Stimulated activated memory B cell treated with anti-CD40 and anti-IgM and Interleukin-4, amounts not matched to agents 10 μg/mL and 1 μg/mL and 100 μg/mL, for 72 hours (primary cell): ENCODE measurements at regions not wholly inside any gene's neighbourhood (a gene's known extent, or its start where the extent isn't known, plus 50 kb on each side); places are given as distances from the start of the nearest gene placed in this dataset.
"Not testable (repeated sequence)": the region's sequence is repeated elsewhere in the genome, so short reads cannot be mapped to it uniquely, and the experiment has no call there.

Experiments
- ATAC-seq: fragments of 150-1000 bp; cut with Tn5 transposase; 2 replicates; pipeline ENCODE4 v1.10.0; 2021
- H3K27ac Mint-ChIP-seq: one replicate; pipeline ENCODE4 v1.8.0; 2022; ENCODE audit warnings: mild to moderate bottlenecking, mixed read lengths
- H3K27me3 Mint-ChIP-seq: one replicate; pipeline ENCODE4 v1.8.0; 2022; ENCODE audit warnings: mixed read lengths
- H3K36me3 Mint-ChIP-seq: one replicate; pipeline ENCODE4 v1.8.0; 2022; ENCODE audit warnings: mixed read lengths
- H3K4me1 Mint-ChIP-seq: one replicate; pipeline ENCODE4 v1.8.0; 2022; ENCODE audit warnings: mixed read lengths
- H3K4me3 Mint-ChIP-seq: one replicate; pipeline ENCODE4 v1.8.0; 2022; ENCODE audit warnings: mild to moderate bottlenecking, moderate library complexity, mixed read lengths
- H3K9me3 Mint-ChIP-seq: one replicate; pipeline ENCODE4 v1.8.0; 2022; ENCODE audit warnings: mixed read lengths

DNA sequence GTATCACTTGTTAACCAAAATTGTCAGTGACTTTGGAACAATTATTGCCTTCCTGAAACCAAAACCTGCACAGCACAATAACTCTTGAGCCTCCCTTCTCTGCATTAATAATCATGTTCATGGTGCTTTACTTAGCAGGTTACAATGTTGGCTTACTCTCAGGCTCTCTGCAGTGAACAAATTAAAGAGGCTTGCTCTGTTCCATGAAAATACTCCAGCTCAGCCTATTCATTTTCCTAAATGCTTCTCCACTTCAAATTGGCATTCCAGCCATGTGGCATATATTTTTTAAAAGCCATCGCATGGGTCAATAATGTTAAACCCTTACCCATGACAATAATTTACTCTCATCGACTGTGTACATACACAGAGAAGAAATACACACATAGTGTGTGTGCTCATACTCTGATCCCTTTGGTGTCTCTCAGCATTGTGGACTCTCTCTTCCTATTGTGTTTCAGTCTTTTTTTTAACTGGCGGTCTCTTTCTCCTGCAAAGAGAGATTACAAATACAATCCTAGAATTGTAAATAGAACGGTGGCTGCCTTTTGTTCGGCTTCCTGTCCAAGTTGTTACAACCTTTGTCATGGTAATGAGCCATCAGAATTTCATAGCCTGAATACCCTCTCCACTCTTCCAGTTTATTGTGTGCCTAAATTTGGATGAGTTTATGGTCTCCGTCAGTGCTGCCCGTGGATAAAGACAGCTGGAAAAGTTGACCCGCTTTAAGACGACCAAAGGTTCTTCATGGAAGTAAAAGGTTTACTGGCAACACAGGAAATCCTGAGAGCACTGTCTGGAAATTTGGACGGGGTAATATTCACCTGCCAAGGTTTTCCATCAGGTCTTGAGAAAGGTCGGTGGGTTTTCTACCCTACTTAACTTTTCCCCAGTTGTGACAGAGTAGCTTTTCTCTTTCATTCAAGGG lies 263.6 kb downstream of the CD83 start:
- Mint-ChIP-seq H3K36me3 (peaks cover 10% of the 10 kb centered on the region), H3K27me3 (no peaks in the 10 kb centered on the region), H3K4me1 (peaks cover 34% of the 10 kb centered on the region), H3K4me3 (no peak overlapping the region), H3K27ac (no peak overlapping the region), H3K9me3 (peaks cover 5% of the 10 kb centered on the region)
- no peak for ATAC-seq

DNA sequence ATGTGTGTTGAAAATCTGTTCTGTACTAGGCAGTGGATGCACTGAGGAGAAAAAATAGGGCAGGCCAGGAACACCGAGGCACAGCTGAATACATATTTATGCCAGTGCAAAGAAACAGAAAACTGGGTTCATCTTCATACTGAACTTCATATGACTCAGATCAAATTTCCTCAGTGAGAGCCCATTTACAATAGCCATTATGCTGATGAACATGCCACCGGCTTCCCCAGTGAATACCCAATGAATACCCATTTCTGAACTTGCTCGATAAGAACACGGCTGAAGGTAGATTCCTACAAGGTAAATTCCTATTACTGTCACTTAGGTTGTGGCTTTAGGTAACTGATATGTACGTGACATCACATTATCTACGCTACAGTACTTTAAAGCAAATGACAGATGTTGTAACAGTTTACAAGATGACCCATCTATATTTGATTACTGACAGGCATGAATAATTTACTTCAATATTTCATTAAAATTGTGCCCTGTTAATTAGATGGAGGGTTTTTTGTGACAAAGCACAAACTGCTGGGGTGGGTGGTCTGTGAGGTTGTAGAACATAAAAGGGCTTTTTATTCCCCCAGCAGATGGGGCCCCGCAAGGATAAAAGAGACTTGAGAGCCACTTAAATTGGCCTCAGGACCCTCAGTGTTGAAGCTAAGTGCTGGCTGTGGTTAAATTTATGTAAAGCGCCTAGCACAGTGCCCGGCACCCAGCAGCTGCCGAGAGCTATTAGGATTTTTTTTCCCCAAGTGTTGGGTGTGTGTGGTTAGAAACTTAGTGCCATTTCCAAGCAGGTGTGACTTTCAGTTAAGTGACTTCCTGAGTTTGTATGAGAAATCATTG lies 264.5 kb downstream of the CD83 start:
- H3K27ac Mint-ChIP-seq = peak overlapping the region; percentile 3
- H3K27me3 Mint-ChIP-seq = no peaks in the 10 kb centered on the region
- no peak for ATAC-seq
- H3K36me3 Mint-ChIP-seq = peaks cover 10% of the 10 kb centered on the region
- H3K4me3 Mint-ChIP-seq = no peak overlapping the region
- H3K4me1 Mint-ChIP-seq = peaks cover 43% of the 10 kb centered on the region
- peaks cover 5% of the 10 kb centered on the region for H3K9me3 Mint-ChIP-seq

DNA sequence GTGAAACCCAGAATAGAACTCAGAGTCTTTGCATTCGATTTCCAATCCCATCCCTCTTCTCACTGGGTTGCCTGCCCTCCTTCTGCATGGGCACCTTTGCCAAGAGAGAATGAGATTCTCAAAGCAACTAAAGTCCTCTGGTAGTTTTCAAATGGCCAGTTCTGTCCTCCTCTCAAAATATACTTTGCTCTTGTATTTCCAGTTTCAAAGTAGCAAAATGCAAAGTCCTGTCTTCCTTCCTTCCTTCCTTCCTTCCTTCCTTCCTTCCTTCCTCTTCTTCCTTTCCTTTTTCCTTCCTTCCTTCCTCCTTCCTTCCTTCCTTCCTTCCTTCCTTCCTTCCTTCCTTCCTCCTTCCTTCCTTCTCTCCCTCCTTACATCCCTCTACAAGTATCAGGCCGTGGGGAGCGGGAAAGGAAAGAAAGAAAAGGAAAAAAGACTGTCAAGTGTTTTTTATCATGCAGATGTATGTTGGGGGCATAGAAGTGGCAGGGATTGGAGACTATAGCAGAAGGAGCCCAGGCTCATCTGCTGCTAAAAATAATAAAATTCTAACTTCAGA lies 265.2 kb downstream of the CD83 start:
- H3K27me3 Mint-ChIP-seq = no peaks in the 10 kb centered on the region
- no peak for ATAC-seq
- peaks cover 10% of the 10 kb centered on the region for H3K36me3 Mint-ChIP-seq
- H3K27ac Mint-ChIP-seq = peak overlapping the region; percentile 3
- H3K4me3 Mint-ChIP-seq = peak overlapping the region; percentile 32
- peaks cover 5% of the 10 kb centered on the region for H3K9me3 Mint-ChIP-seq
- H3K4me1 Mint-ChIP-seq = peaks cover 43% of the 10 kb centered on the region

DNA sequence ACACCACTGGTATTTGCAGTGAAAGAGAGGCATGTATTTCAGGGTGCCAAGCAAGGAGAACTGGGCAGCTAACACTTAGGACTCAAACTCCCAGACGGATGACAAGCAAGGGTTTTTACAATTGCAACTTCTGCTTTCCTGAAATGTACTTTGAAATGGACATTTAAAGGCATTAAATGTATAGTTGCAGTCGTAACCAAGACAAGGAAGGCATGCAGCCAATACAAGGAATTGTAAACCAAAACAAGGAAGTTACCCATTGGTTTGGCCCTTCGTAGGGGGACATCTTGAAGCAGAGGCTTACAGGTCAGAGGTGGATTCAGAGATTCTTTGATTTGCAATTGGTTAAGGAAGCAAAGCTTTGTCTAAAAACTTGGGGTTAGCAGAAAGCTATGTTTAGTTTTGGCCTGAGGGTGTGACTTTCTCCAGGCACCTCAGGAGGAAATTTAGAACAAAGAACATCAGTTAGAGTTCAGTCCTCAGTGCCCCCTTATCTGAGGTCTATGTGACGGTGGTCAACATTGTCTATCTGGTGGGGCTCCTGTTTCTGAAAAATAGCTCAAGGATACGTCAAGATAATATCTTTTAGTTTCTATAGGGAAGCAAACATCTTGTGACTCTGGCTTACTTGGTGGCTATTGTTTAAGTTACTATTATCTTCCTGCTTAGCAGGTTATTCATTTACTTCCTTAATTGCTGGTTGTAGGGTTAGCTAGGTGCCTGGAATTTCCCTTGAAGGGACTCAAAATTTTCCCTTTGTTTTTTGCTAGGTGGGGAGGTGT lies 266.0 kb downstream of the CD83 start:
- no peak overlapping the region for H3K4me3 Mint-ChIP-seq
- H3K9me3 Mint-ChIP-seq = peaks cover 3% of the 10 kb centered on the region
- H3K27ac Mint-ChIP-seq = peak overlapping the region; percentile 3
- no peak for ATAC-seq
- H3K4me1 Mint-ChIP-seq = peaks cover 43% of the 10 kb centered on the region
- H3K27me3 Mint-ChIP-seq = no peaks in the 10 kb centered on the region
- H3K36me3 Mint-ChIP-seq = peaks cover 10% of the 10 kb centered on the region

DNA sequence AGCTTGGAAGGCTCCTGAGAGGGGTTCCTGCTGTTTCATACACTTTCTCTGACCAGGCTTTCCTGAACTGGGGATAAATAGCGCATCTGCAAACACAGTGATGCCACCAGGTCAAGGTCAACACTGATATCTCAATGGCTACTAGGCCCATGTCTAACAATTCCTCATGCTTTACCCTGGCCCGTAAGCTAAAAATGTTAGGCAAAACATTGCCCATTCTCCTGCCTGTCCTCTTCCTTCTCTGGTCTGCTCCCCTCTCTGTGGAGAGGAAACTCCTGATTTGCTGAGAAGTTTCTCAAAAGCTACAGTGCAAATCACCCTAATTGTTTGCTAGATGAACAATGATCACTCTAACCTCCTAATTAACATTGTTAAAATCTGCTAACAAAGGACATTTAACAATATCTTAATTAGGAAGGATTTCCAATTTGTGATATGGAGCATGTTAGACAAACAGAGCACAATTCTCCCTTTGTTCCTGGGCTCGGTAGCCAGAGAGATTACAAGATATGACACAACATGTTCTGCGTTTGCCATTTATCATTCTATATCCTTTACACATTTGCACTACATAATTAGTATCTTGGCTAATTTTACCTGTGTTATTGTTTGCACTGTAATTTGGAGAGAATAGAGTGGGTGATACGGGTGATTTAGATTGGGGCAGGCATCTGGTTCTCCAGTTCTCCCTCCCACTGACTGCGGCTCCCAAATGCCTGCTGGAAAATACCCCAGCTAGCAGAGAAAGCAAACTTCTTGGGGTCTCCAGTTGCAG lies 266.8 kb downstream of the CD83 start:
- H3K36me3 Mint-ChIP-seq = peaks cover 10% of the 10 kb centered on the region
- H3K4me1 Mint-ChIP-seq = peaks cover 43% of the 10 kb centered on the region
- H3K27me3 Mint-ChIP-seq = no peaks in the 10 kb centered on the region

DNA sequence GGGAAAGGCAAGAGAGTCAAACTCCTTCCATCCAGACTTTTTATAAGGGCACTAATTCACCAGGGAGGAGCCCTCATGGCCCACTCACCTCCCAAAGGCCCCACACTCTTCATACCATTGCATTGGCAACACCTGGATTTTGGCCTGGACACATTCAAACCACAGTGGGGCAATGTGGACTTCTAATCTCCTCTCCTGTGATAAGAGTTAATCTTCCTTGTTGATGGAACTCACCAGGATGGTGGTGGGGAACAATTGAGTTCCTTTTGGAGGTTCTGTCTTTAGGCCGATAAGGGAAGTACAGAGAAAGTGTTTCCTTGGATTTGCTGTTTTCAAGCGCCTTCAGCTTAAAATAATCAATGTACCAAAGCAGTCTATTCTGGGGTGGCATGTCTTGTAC lies 268.7 kb downstream of the CD83 start:
- no peaks in the 10 kb centered on the region for H3K27me3 Mint-ChIP-seq
- no peak overlapping the region for H3K4me3 Mint-ChIP-seq
- peaks cover 43% of the 10 kb centered on the region for H3K4me1 Mint-ChIP-seq
- H3K36me3 Mint-ChIP-seq = peaks cover 2% of the 10 kb centered on the region
- no peak for ATAC-seq
- peaks cover 3% of the 10 kb centered on the region for H3K9me3 Mint-ChIP-seq
- H3K27ac Mint-ChIP-seq = no peak overlapping the region

More for the DNA sequence above, 266.8 kb downstream of the CD83 start:
- no peak for ATAC-seq
- Mint-ChIP-seq H3K4me3 (no peak overlapping the region), H3K9me3 (peaks cover 3% of the 10 kb centered on the region), H3K27ac (no peak overlapping the region)

DNA sequence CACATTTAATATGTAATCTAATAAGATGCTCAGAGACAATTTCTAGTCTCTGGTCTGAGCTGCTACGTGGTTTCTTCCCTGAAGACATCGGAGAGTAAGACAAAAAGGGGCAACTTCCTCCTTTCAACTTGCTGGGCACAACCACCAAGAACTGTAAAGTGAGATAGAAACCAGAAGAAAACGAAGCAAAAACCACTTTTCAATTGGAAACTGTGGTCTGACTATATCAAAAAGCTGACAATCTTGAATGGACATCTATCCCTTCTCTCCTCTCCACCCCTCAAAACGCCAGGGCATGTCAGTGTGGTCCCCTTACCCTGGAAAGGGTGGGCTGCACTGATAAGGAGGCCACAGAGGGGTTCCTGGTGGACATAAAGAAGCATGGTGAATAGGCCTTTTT lies 269.1 kb downstream of the CD83 start:
- no peaks in the 10 kb centered on the region for H3K27me3 Mint-ChIP-seq
- no peaks in the 10 kb centered on the region for H3K36me3 Mint-ChIP-seq
- no peak overlapping the region for H3K4me3 Mint-ChIP-seq
- peaks cover 3% of the 10 kb centered on the region for H3K9me3 Mint-ChIP-seq
- H3K4me1 Mint-ChIP-seq = peaks cover 43% of the 10 kb centered on the region
- H3K27ac Mint-ChIP-seq = no peak overlapping the region
- ATAC-seq = peak; percentile 71

DNA sequence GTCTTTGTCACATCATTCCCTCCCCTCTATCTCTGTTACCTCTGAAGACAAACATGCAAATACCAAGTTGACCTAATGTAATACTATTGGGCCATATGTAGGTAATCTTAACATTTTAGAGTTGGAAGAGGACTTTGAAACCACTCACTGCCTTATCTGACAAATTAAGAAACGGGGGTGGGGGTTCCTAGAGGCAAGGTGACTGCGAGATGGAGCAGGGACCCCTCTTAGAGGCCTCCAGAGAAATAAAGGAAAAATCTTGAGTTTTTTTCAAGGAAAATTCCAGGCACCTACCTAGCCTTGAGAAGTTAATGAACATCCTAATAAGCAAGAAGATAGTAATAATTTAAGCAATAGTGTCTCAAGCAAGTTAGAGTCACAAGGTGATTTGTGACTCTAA lies 270.8 kb downstream of the CD83 start:
- Mint-ChIP-seq H3K36me3 (no peaks in the 10 kb centered on the region), H3K27ac (no peak overlapping the region), H3K27me3 (no peaks in the 10 kb centered on the region), H3K4me1 (peaks cover 30% of the 10 kb centered on the region), H3K4me3 (no peak overlapping the region), H3K9me3 (no peaks in the 10 kb centered on the region)
- no peak for ATAC-seq

DNA sequence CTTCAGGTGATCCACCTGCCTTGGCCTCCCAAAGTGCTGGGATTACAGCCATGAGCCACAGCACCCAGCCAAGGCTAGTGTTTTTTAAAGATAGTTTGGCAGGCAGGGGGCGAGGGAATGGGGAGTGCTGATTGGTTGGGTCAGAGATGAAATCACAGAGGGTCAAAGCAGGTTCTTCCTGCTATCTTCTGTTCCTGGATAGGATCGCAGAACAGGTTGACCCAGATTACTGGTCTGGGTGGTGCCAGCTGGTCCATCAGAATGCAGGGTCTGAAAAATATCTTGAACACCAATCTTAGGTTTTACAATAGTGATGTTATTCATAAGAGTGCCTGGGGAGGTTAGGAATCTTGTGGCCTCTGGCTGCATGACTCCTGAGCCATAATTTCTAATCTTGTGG lies 272.2 kb downstream of the CD83 start:
- H3K27ac Mint-ChIP-seq, ATAC-seq: not testable (repeated sequence)
- peaks cover 16% of the 10 kb centered on the region for H3K4me1 Mint-ChIP-seq

DNA sequence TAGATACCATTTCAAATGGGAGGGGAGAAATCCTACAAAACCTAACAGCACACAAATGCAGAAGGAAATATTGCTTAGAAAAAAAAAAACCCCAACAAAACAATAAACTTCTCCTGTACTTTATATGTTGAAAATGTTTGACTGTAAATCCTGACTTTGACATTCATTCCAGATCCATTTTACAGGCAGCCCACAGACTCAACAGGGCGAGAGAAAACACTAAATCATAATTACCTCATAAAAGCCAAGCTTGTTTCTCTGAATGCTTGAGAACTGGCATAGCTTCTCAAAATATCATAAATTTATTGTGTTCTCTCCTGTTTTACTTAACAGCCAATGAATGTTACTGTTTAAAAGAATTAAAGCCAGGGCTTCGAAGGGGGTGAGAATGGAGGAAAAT lies 273.2 kb downstream of the CD83 start:
- Mint-ChIP-seq H3K27ac (peak overlapping the region; percentile 30), H3K36me3 (no peaks in the 10 kb centered on the region), H3K4me3 (no peak overlapping the region), H3K9me3 (no peaks in the 10 kb centered on the region), H3K4me1 (peaks cover 15% of the 10 kb centered on the region), H3K27me3 (no peaks in the 10 kb centered on the region)
- ATAC-seq = no peak

More for the DNA sequence above, 272.2 kb downstream of the CD83 start:
- not testable (repeated sequence) for H3K27me3 Mint-ChIP-seq, H3K4me3 Mint-ChIP-seq, H3K9me3 Mint-ChIP-seq, H3K36me3 Mint-ChIP-seq

DNA sequence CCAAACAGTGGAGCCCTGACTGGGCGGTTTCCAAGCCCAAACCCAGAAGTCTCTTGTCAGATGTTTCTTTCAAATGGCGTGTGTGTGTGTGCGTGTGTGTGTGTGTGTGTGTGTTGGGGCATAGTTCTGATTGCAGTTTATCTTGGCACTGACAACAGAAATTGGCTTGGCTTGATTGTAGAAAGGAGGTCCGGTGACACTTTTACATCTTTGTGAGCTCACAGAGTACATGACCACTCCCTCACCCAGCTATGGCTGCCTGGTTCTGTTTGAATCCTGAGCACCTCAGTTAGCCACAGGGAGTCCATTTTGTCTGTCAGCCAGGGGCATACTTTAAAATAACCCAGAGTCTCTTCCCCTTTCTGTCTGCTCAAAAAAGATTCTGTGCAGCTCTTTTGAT lies 276.3 kb downstream of the CD83 start:
- no peaks in the 10 kb centered on the region for H3K27me3 Mint-ChIP-seq
- no peaks in the 10 kb centered on the region for H3K9me3 Mint-ChIP-seq
- no peak for ATAC-seq
- no peak overlapping the region for H3K4me3 Mint-ChIP-seq
- peaks cover 26% of the 10 kb centered on the region for H3K4me1 Mint-ChIP-seq
- no peaks in the 10 kb centered on the region for H3K36me3 Mint-ChIP-seq
- H3K27ac Mint-ChIP-seq = no peak overlapping the region

DNA sequence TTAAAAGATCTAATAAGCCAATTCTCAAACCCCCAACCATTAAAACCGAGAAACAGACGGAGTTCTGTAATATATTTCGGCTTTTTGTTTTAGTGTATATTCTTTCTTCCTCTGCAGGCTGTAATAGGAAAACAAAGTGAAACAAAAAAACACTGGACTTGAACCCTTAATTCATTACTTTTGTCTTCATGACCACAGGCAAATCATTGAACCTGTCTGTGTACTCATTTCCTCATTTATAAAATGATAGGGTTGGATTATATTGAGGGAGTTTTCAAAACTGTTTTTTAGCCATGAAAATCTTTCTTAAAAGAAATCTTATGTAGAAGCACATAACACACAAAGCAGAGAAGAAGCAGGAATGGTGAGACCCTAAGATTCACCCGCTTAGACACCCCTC lies 278.8 kb downstream of the CD83 start:
- H3K27me3 Mint-ChIP-seq = no peaks in the 10 kb centered on the region
- H3K36me3 Mint-ChIP-seq = no peaks in the 10 kb centered on the region
- H3K4me3 Mint-ChIP-seq = no peak overlapping the region
- H3K4me1 Mint-ChIP-seq = peaks cover 26% of the 10 kb centered on the region
- ATAC-seq = no peak
- H3K27ac Mint-ChIP-seq = no peak overlapping the region
- H3K9me3 Mint-ChIP-seq = no peaks in the 10 kb centered on the region

DNA sequence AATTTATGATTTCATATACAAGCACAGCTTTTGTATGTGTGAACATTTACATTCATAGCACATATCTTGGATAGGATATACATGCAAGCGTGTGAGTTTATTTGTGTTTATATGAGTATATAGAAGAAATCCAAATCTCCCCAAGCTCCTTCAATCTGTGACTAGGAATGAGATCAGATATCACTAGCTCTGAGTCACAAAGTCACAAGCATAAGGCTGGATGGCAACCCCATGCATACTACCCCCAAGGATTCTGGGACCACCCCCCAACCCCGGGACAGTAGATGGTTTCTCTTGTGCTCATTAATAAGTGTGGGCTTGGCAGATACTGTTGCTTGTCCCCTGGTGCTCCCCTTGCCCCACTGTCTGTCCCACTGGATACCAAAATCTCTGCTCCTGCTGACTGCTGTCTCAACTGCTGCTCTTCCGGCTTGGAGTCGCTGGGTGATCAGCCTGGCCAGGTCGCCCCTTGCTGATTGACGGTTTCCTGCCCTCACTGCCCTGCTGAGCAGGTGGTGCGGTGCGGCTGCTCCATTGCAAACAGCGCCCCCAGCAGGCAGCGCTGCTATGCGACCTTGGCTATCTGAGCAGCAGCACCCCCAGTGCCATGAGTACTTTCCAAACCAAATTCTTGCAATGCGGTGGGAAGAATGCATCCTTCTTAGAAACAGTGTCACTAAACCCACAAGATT lies 279.4 kb downstream of the CD83 start:
- Mint-ChIP-seq H3K27me3 (no peaks in the 10 kb centered on the region), H3K9me3 (no peaks in the 10 kb centered on the region), H3K4me3 (peak overlapping the region; percentile 37), H3K36me3 (no peaks in the 10 kb centered on the region), H3K4me1 (peaks cover 26% of the 10 kb centered on the region), H3K27ac (peak overlapping the region; percentile 72)
- ATAC-seq = peak; percentile 69

DNA sequence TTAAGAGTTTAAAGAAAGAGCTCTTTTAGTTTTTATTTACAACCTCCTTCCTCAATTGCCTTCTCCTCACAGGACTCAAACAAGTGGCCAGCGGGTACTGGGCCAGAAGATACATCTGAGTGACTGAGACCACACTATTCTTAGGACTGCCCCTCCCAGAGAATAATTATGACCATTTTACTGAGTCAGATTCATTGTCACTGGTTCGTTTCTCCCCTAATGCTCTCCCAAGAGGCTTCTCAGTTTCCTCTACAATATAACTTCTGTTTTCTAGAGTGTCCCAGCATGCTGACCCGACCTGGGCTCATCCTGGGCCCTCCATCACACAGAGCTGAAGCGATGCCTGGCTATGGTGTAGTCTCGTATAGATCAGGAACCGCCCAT lies 279.9 kb downstream of the CD83 start:
- no peak overlapping the region for H3K4me3 Mint-ChIP-seq
- no peaks in the 10 kb centered on the region for H3K9me3 Mint-ChIP-seq
- peak overlapping the region; percentile 72 for H3K27ac Mint-ChIP-seq
- peaks cover 26% of the 10 kb centered on the region for H3K4me1 Mint-ChIP-seq
- no peaks in the 10 kb centered on the region for H3K36me3 Mint-ChIP-seq
- no peaks in the 10 kb centered on the region for H3K27me3 Mint-ChIP-seq
- peak; percentile 61 for ATAC-seq
